ENCODE measurements at regions not wholly inside any gene's neighbourhood (a gene's known extent, or its start where the extent isn't known, plus 50 kb on each side); places are given as distances from the start of the nearest gene placed in this dataset.
"Not testable (repeated sequence)": the region's sequence is repeated elsewhere in the genome, so short reads cannot be mapped to it uniquely, and the experiment has no call there.

- no peak for DNase-seq
Measured at GRCh38 chr13:50730496-50731351, 112.8 kb downstream of the DLEU7 start.

DNA sequence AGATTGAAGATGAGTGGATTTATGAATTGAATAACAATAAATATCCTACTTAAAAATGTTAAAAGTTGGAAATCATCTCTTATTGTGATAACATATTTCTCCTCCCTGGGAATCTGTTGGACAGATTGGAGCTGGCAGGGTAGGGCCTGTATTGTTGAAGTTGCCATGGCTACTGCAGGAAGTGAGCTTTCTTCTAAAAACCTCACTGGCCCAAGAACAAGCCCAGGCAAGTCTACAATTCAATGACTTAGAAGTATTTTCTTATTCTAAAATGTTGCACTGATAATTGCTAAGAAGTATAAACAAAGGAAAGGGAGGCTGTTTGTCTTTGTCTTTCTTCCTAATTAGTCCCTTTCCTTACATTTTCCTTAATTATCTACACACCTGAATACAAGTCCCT, 112.1 kb downstream of the DLEU7 start:
- DNase-seq = no peak

GRCh38 chr13:50732712-50733111, 110.8 kb downstream of the DLEU7 start:
- no peak for DNase-seq

DNA sequence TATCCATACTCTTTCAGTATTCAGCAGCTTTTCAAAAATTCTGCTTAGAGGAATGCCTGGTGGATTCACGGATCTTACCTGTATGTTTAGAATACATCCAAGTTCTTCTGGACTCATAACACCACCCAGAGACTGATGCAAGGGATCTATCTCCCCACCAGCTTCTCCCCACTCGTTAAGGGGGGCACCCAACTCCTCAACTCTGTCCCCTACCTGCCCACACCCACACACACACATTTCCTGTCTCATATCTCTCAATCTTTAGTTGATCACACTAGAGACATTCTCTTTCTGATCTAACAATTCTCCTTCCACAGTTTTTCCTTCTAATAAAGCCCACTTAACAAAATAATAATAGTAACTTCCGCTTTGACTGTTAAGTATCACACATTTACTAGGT, 110.1 kb downstream of the DLEU7 start:
- DNase-seq = no peak

- no peak for DNase-seq
Measured at GRCh38 chr13:50735071-50735470, 108.4 kb downstream of the DLEU7 start.

DNA sequence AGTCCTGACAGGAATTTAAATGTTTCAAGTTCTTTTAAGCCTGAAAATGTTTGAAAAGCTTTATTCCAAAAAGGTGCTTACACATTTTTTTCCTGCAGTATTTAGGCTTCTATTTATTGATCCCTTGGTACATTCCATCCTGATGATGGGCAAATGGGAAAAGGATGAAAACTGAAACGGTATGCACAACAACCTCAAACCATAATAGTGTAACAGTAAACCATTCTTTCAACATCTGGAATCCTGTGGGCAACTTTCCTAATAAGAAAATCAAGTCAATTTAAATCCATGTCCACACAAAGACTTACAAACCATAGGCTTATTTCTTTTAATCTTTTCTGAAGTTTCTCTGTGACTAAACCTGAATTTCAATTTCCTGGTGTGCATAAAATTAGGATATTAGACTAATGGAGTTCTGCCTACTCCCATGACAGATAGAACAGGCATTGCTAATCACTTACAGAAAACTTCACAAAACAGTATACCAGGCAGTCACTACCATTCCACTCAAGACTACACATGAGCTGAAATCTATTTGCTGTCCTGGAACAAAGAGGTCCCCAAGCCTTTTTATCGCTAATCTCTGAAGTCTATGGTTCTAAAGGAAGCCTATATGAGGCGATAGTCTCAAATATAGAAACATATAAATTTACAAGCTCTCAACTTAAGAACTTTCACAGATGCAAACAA, 103.3 kb downstream of the DLEU7 start:
- DNase-seq = no peak

- DNase-seq = no peak
Measured at GRCh38 chr13:50742353-50742752, 101.1 kb downstream of the DLEU7 start.

GRCh38 chr13:50742968-50743367, 100.5 kb downstream of the DLEU7 start:
- no peak for DNase-seq

- no peak for DNase-seq
Measured at GRCh38 chr13:50744116-50744660, 99.3 kb downstream of the DLEU7 start.

DNA sequence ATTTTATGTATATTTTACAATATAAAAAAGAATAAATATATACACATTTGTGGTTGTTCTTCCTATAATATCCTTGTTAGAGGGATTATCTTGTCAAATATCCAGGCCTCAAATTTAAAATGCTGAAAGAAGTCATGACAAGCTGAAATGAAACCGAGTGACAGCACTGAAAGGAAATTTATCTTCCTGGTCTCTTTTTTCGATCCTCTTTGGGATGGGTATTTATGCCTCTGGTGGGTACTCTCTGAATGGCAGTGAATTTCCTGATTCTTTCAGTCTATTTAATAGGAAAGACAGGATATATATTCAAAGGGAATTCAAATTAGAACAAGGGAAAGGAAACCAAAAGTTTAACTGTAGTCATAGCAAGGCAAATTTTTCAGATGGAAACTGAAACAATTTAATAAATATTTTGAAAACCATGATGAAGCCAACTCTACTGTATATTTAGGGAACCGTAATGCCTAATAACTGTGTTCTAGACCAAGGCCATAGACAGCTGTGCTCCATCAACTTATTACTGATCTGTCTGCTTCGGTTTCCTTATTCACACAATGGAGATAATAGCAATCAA, 97.9 kb downstream of the DLEU7 start:
- DNase-seq = no peak

DNA sequence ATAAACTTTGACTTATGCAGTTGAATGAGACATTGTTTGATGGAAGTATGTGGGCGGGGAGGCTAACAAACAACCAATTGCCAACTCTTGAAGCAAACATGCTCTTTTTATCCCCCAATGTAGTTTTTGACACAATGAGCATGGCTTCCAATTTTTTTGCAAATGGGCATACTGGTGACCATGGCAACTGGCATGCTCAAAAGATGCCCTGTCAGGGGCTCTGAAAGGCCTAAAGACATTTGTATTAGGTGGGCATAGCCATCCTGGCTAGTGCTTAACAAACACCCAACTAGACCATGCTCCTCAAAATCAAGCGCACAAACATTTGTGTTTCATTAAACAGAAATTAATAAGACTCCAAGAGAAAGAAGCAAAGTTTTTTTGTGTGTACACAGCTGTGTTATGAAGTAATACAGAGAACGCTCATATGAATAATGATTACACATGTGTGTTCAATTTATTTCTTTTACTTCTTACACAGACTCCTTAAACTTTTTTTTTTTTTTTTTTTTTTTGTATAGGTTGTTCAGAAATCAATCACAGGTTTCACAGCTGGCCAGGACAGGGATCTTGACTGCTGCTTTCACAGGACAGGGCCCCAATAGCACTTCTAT, 95.6 kb downstream of the DLEU7 start:
- DNase-seq = no peak

- not testable (repeated sequence) for DNase-seq
Measured at GRCh38 chr13:50753221-50753620, 90.3 kb downstream of the DLEU7 start.

DNA sequence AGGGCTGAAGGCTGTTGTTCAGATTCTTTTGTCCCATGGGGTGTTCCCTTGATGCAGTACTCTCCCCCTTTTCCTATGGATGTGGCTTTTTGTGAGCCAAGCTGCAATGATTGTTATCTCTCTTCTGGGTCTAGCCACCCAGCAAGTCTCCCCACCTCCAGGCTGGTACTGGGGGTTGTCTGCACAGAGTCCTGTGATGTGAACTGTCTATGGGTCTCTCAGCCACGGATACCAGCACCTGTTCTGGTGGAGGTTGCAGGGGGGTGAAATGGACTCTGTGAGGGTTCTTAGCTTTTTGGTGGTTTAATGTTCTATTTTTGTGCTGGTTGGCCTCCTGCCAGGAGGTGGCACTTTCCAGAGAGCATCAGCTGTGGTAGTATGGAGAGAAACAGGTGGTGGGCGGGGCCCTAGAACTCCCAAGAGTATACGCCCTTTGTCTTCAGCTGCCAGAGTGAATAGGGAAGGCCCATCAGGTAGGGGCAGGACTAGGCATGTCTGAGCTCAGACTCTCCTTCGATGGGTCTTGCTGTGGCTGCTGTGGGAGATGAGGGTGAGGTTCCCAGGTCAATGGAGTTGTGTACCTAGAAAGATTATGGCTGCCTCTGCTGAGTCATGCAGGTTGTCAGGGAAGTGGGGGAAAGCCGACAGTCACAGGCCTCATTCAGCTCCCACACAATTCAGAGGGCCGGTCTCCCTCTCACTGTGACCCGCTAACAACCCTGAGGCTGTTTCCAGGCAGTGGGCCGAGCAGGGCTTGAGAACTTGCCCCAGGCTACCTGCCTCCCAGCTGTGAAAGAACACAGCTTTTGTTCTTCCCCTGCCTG, 87.4 kb downstream of the DLEU7 start:
- DNase-seq = not testable (repeated sequence)

- no peak for DNase-seq
Measured at GRCh38 chr13:50757008-50757407, 86.5 kb downstream of the DLEU7 start.

DNA sequence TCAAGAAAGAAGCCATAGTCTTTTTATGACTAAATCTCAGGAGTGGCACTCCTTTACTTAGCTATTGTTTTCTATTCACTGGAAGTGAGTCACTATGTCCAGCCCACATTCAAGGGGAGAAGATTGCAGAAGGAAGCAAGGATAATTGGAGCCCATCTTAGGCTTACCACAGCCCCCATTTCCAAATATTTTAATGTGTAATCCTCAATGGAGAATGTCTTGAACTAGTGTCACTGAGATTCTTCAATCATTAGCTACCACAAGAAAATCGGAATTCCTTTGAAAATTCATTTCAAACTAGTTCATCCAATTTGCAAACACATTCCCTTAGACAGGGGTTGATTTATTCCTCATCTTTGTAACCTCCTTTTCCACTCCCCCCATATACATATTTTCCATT, 84.7 kb downstream of the DLEU7 start:
- DNase-seq = no peak

DNA sequence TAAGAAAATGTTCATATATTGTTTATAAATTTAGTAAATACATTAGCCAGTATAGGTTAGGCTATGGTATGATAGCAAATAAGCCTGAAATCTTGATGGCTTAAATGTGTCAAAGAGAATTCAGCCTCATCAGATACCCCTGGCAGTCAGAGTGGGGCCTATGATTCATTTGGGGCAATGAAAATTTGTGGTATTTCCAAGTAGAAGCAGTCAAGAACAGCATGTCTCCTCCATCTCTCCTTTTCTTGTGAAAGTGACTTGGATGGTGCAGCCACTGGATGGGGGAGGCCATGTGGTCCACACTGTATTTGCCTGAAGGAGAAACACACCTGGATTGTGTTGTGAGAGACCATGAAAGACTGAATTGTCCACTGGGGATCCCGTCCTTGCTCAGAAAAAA, 82.7 kb downstream of the DLEU7 start:
- no peak for DNase-seq

DNA sequence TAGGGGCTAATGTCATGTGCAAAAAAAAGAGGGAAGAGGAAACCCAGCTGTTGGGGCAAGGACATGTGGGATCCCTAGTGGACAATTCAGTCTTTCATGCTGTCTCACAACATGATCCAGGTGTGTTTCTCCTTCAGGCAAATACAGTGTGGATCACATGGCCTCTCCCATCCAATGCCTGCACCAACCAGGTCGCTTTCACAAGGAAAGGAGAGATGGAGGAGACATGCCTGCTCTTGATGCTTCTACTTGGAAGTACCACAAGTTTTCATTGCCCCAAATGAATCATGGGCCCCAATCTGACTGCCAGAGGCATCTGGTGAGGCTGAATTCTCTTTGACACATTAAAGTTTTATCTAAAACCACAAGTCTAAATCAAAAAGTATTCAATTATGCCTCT, 82.1 kb downstream of the DLEU7 start:
- DNase-seq = no peak

DNA sequence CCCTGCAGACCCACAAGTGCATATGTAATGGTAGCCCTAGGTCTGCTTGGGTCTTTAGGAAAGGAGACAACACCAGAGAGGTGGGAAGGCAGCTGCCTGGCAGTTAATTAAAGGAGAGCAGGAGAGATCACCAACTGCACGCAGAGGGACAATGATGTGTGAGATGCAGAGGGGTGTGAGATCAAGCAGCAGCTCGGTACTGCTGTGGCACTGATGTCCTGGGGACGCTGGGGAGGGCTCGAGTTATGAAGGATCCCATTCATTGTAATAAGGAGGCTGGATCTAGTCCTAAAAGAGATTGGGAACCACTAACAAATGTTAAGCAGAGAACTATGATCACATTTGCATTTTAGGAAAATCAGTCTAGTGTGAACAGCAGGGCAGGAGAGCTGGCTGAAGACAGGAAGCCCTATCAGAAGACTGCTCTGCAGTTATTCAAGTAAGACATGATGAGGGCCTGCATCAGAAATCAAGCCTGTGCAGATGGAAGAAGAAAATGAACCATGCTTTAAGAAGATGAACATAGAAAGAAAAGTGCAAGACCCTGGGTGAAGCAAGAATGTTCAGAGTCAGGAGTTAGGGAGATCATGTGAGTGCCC, 80.4 kb downstream of the DLEU7 start:
- no peak for DNase-seq

GRCh38 chr13:50766013-50766412, 77.5 kb downstream of the DLEU7 start:
- DNase-seq = no peak

DNA sequence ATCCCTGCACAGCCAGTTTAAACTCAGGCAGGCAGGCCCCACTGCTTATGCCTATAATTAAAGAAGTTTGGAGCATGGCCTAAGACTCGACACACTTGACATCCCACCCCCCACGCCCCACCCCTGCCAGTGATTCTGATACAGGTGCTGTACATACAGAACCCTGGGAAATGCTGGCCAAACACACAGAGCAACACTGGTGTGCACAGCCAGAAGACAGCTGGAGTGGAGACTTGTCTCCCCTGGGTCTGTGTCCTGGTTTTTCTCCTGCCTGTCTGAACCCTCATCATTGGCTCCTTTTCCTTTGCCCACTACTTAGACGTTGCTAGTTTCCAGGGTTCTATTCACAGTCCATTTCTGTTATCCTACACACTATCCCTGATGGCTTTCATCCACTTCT, 76.8 kb downstream of the DLEU7 start:
- no peak for DNase-seq

DNA sequence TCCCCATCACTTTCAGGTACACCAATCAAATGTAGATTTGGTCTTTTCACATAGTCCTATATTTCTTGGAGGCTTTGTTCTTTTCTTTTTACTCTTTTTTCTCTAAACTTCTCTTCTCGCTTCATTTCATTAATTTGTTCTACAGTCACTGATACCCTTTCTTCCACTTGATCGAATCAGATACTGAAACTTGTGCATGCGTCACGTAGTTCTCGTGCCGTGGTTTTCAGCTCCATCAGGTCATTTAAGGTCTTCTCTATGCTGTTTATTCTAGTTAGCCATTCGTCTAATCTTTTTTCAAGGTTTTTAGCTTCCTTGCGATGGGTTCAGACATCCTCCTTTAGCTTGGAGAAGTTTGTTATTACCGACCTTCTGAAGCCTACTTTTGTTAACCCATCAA, 70.6 kb downstream of the DLEU7 start:
- not testable (repeated sequence) for DNase-seq

Data from stimulated activated CD4-positive, alpha-beta T cell treated with anti-CD3 and anti-CD28 coated beads, Interleukin-12 subunit alpha, Interleukin-12 subunit beta, amount 100 ng/mL, for 4 hours (primary cell).